OCI-LY1 (cell line): ENCODE measurements at regions not wholly inside any gene's neighbourhood (a gene's known extent, or its start where the extent isn't known, plus 50 kb on each side); places are given as distances from the start of the nearest gene placed in this dataset.

Source experiments
- H2AFZ ChIP-seq: fragments of 200-600 bp; sonication (generic), shearing (Covaris generic); 2 replicates; pipeline ENCODE4 v1.6.0; 2014; ENCODE audit warnings: antibody characterized with exemption, mild to moderate bottlenecking, low read length
- H3F3A ChIP-seq: fragments of 200-600 bp; sonication (generic), shearing (Covaris generic); 2 replicates; pipeline ENCODE4 v1.6.0; 2014; ENCODE audit warnings: mild to moderate bottlenecking, antibody characterized with exemption, low read length, moderate library complexity; ENCODE audit not compliant: insufficient read depth
- H3K27ac ChIP-seq: fragments of 200-600 bp; sonication (generic); 2 replicates; pipeline ENCODE4 v1.5.1; 2014; ENCODE audit warnings: low read length, mixed run types, mild to moderate bottlenecking, low read depth; ENCODE audit not compliant: poor library complexity, severe bottlenecking
- H3K27me3 ChIP-seq: fragments of 200-600 bp; sonication (generic); 2 replicates; pipeline ENCODE4 v1.6.0; 2014; ENCODE audit warnings: antibody characterized with exemption, mild to moderate bottlenecking, low read length, moderate library complexity; ENCODE audit not compliant: insufficient read depth
- H3K36me3 ChIP-seq: fragments of 200-600 bp; sonication (generic); 2 replicates; pipeline ENCODE4 v1.6.1; 2014; ENCODE audit warnings: mild to moderate bottlenecking, antibody characterized with exemption, low read length, moderate library complexity, mixed read lengths; ENCODE audit not compliant: insufficient read depth
- H3K4me1 ChIP-seq: fragments of 200-600 bp; sonication (generic); 2 replicates; pipeline ENCODE4 v1.5.1; 2014; ENCODE audit warnings: mild to moderate bottlenecking, low read length, moderate library complexity; ENCODE audit not compliant: insufficient read depth, severe bottlenecking
- H3K4me2 ChIP-seq: fragments of 200-600 bp; sonication (generic), shearing (Covaris generic); 2 replicates; pipeline ENCODE4 v1.6.1; 2014; ENCODE audit warnings: low read length
- H3K4me3 ChIP-seq: fragments of 200-600 bp; sonication (generic); 2 replicates; pipeline ENCODE4 v1.5.1; 2014; ENCODE audit warnings: low read length, low read depth, mild to moderate bottlenecking, mixed read lengths; ENCODE audit not compliant: poor library complexity, severe bottlenecking
- H3K79me2 ChIP-seq: fragments of 200-600 bp; shearing (Covaris generic); 2 replicates; pipeline ENCODE4 v1.6.1; 2016; ENCODE audit warnings: mixed run types, low read length, mixed read lengths; ENCODE audit not compliant: insufficient read depth
- H3K9ac ChIP-seq: fragments of 200-600 bp; sonication (generic), shearing (Covaris generic); 2 replicates; pipeline ENCODE4 v1.6.1; 2014; ENCODE audit warnings: mild to moderate bottlenecking, low read length, mixed read lengths
- H3K9me2 ChIP-seq: fragments of 200-600 bp; sonication (generic), shearing (Covaris generic); 2 replicates; pipeline ENCODE4 v1.6.1; 2014; ENCODE audit warnings: low read depth, mild to moderate bottlenecking, low read length, mixed read lengths
- H3K9me3 ChIP-seq: fragments of 200-600 bp; shearing (Covaris generic); 2 replicates; pipeline ENCODE4 v1.6.1; 2014; ENCODE audit warnings: low read length, mixed read lengths
- H4K20me1 ChIP-seq: fragments of 200-600 bp; sonication (generic), shearing (Covaris generic); 2 replicates; pipeline ENCODE4 v1.6.0; 2016; ENCODE audit warnings: mild to moderate bottlenecking, low read length; ENCODE audit not compliant: insufficient read depth
- CTCF ChIP-seq: fragments of 200-600 bp; sonication (generic), shearing (Covaris generic); IDR thresholded peaks from 2 replicates; pipeline ENCODE4 v1.5.1; 2017; ENCODE audit warnings: mild to moderate bottlenecking, antibody characterized with exemption, low read length, moderate library complexity, mixed read lengths
- EZH2 ChIP-seq: fragments of 200-600 bp; sonication (generic), shearing (Covaris generic); IDR thresholded peaks from 2 replicates; pipeline ENCODE4 v1.8.0; 2017; ENCODE audit warnings: borderline replicate concordance, mixed run types, mild to moderate bottlenecking, antibody characterized with exemption, low read length, moderate library complexity, mixed read lengths

DNA sequence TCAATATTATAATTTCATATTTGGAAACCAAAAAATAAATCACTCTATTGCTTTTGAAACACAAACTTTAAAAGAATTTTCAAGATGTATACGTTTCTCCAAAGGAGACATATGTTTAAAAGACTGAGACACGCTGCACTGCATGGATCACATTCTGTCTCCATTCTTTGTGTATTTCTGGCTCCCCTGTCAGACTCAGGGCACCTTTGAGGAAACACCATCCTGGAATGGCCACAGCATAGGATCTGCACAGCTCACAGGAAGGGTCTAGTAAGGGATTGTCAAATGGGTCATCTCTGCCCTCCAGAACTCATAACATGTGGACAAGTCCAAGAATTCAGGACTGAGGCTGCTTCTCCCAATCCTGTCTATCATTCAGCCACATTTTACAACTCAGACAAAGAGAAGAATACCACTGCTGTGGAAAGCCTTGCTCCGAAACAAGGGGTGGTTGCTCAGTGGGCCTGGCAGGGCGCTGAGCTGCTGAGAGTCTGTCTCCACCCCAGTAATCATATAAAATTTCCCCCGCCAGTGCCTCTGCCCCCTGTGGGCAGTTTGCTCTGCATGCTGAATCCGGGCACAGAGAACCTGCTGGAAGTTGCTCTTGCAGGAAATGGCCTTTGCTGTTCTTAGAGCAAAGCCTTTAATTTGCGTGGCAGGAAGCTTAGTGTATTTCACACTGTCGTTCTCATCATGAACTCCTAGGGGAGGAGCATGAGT is 85.3 kb upstream of the KLHL29 start:
- H3K27ac ChIP-seq: no peak overlapping the region
- no peaks in the 10 kb centered on the region for H3K27me3 ChIP-seq
- H3K4me2 ChIP-seq: no peak overlapping the region
- no peaks in the 10 kb centered on the region for H3K79me2 ChIP-seq
- H3K9ac ChIP-seq: no peak overlapping the region
- no peak overlapping the region for H3K4me3 ChIP-seq
- H3F3A ChIP-seq: no peaks in the 10 kb centered on the region
- no peak overlapping the region for H2AFZ ChIP-seq
- H4K20me1 ChIP-seq: no peaks in the 10 kb centered on the region
- H3K36me3 ChIP-seq: no peaks in the 10 kb centered on the region
- no peaks in the 10 kb centered on the region for H3K4me1 ChIP-seq
- TF ChIP-seq EZH2 (no peak), CTCF (no peak)
- no peaks in the 10 kb centered on the region for H3K9me3 ChIP-seq
- H3K9me2 ChIP-seq: no peaks in the 10 kb centered on the region

GRCh38 chr2:23301136-23301535 is 83.8 kb upstream of the KLHL29 start:
- Histone ChIP-seq H3K27ac (no peak overlapping the region), H3F3A (no peaks in the 10 kb centered on the region), H3K27me3 (no peaks in the 10 kb centered on the region), H3K4me3 (no peak overlapping the region), H3K36me3 (no peaks in the 10 kb centered on the region), H3K4me1 (no peaks in the 10 kb centered on the region), H3K9me3 (no peaks in the 10 kb centered on the region), H3K9me2 (no peaks in the 10 kb centered on the region), H2AFZ (no peak overlapping the region), H3K4me2 (no peak overlapping the region), H4K20me1 (no peaks in the 10 kb centered on the region), H3K79me2 (no peaks in the 10 kb centered on the region), H3K9ac (no peak overlapping the region)
- TF ChIP-seq EZH2: no peak
- no peak for TF ChIP-seq CTCF

GRCh38 chr2:23302591-23302990 is 82.4 kb upstream of the KLHL29 start:
- no peaks in the 10 kb centered on the region for H3K36me3 ChIP-seq
- no peaks in the 10 kb centered on the region for H3K4me1 ChIP-seq
- no peaks in the 10 kb centered on the region for H3K9me3 ChIP-seq
- no peak overlapping the region for H3K9ac ChIP-seq
- no peak overlapping the region for H3K4me3 ChIP-seq
- no peak overlapping the region for H3K27ac ChIP-seq
- no peaks in the 10 kb centered on the region for H3F3A ChIP-seq
- no peaks in the 10 kb centered on the region for H3K27me3 ChIP-seq
- H3K79me2 ChIP-seq: no peaks in the 10 kb centered on the region
- no peak overlapping the region for H2AFZ ChIP-seq
- H3K4me2 ChIP-seq: no peak overlapping the region
- no peaks in the 10 kb centered on the region for H4K20me1 ChIP-seq
- no peak for TF ChIP-seq CTCF
- TF ChIP-seq EZH2: no peak
- H3K9me2 ChIP-seq: no peaks in the 10 kb centered on the region
